NCI-H748 treated with DMSO at 0.1 percent for 48 hours (cell line): ENCODE measurements at regions not wholly inside any gene's neighbourhood (a gene's known extent, or its start where the extent isn't known, plus 50 kb on each side); places are given as distances from the start of the nearest gene placed in this dataset.
"Not testable (repeated sequence)": the region's sequence is repeated elsewhere in the genome, so short reads cannot be mapped to it uniquely, and the experiment has no call there.

Experiments used
- DNase-seq: peaks from one replicate; lab custom pipeline; 2025; lab: John Stamatoyannopoulos, UW

GRCh38 chr2:63740020-63740419 is 101.7 kb upstream of the UGP2 start:
- DNase-seq, result no peak

GRCh38 chr2:63740943-63741342 is 100.8 kb upstream of the UGP2 start:
- DNase-seq, result no peak

- DNase-seq, result no peak
These were observed 99.7 kb upstream of the UGP2 start for GRCh38 chr2:63741884-63742579.

GRCh38 chr2:63742580-63742976 is 99.1 kb upstream of the UGP2 start:
- DNase-seq, result no peak

GRCh38 chr2:63743170-63743981 is 98.3 kb upstream of the UGP2 start:
- DNase-seq, result no peak

GRCh38 chr2:63743982-63744966 is 97.4 kb upstream of the UGP2 start:
- DNase-seq, result no peak

GRCh38 chr2:63746548-63746947 is 95.1 kb upstream of the UGP2 start:
- DNase-seq, result not testable (repeated sequence)

- no peak for DNase-seq
These were observed 89.8 kb upstream of the UGP2 start for GRCh38 chr2:63751901-63752300.

GRCh38 chr2:63755216-63755615 is 86.5 kb upstream of the UGP2 start:
- DNase-seq, result no peak

- no peak for DNase-seq
These were observed 85.7 kb upstream of the UGP2 start for GRCh38 chr2:63755965-63756364.

- DNase-seq, result no peak
These were observed 78.2 kb upstream of the UGP2 start for GRCh38 chr2:63763391-63763941.

- DNase-seq, result no peak
These were observed 77.1 kb upstream of the UGP2 start for GRCh38 chr2:63764630-63765029.

- no peak for DNase-seq
These were observed 76.6 kb upstream of the UGP2 start for GRCh38 chr2:63765117-63765516.

- no peak for DNase-seq
These were observed 74.4 kb upstream of the UGP2 start for GRCh38 chr2:63767307-63767706.

- DNase-seq, result no peak
These were observed 73.6 kb upstream of the UGP2 start for GRCh38 chr2:63768051-63768450.

GRCh38 chr2:63769915-63770314 is 71.8 kb upstream of the UGP2 start:
- no peak for DNase-seq

- DNase-seq, result no peak
These were observed 69.6 kb upstream of the UGP2 start for GRCh38 chr2:63772061-63772460.

- no peak for DNase-seq
These were observed 66.5 kb upstream of the UGP2 start for GRCh38 chr2:63775191-63775590.

- DNase-seq, result no peak
These were observed 65.3 kb upstream of the UGP2 start for GRCh38 chr2:63776382-63776781.

- no peak for DNase-seq
These were observed 63.9 kb upstream of the UGP2 start for GRCh38 chr2:63777816-63778215.

- no peak for DNase-seq
These were observed 63.3 kb upstream of the UGP2 start for GRCh38 chr2:63778391-63778790.

- no peak for DNase-seq
These were observed 61.1 kb upstream of the UGP2 start for GRCh38 chr2:63780518-63781155.
